HG02588 (cell line): ENCODE measurements at regions not wholly inside any gene's neighbourhood (a gene's known extent, or its start where the extent isn't known, plus 50 kb on each side); places are given as distances from the start of the nearest gene placed in this dataset.

Experiments used
- ATAC-seq: cut with Tn5 transposase; IDR thresholded peaks from one replicate; pipeline ENCODE4 v1.9.1; 2021; ENCODE audit warnings: mild to moderate bottlenecking, moderate library complexity; ENCODE audit not compliant: unreplicated experiment

- no peak for ATAC-seq
These were observed 132.0 kb upstream of the FSTL4 start for GRCh38 chr5:133744051-133744959.

- ATAC-seq, result peak; percentile 61
These were observed 130.2 kb upstream of the FSTL4 start for GRCh38 chr5:133742431-133742988.

- ATAC-seq, result no peak
These were observed 129.5 kb upstream of the FSTL4 start for GRCh38 chr5:133741818-133742355.

GRCh38 chr5:133741396-133741795 lies 129.1 kb upstream of the FSTL4 start:
- ATAC-seq, result no peak

- no peak for ATAC-seq
These were observed 126.9 kb upstream of the FSTL4 start for GRCh38 chr5:133739181-133739780.

- no peak for ATAC-seq
These were observed 125.9 kb upstream of the FSTL4 start for GRCh38 chr5:133738271-133738670.

DNA sequence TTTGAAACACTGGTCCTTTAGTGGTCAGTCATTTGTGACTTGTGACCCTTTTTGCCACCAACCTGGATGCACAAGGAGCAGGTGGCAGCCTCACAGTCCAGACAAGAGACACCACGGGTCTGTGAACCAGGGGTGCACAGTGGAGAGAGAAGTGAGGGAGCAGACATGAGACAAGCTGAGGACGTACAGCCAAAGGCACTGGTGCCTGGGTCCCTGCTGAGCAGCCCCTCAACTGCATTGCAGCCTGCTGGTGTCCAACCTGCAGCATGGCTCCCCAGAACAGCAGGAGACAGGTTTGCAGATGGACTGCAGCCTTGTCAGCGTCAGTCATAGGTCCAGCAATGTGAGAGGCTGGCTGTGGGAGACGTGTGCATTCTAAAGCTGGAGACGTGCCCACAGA lies 124.2 kb upstream of the FSTL4 start:
- ATAC-seq, result no peak

GRCh38 chr5:133735346-133735745 lies 123.0 kb upstream of the FSTL4 start:
- no peak for ATAC-seq

GRCh38 chr5:133734916-133735315 lies 122.6 kb upstream of the FSTL4 start:
- ATAC-seq, result no peak

DNA sequence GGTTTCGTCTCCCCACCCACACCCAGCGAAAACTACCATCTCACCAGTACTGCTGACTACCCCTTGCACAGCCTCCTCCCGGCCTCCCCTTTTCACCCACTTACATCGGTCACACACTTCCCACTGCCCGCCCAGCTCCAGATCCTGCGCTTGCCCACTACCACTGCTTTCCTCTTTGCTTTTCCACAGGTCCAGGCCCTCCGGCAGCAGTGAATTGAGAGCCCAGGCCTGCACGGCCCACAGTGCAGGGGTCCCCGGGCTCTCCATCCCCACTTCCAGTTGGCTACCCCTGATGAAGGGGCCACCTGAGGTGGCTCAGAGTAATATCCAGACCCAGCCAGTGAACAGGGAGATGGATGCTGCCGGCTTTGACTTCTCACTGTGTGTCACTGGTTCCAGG lies 120.2 kb upstream of the FSTL4 start:
- no peak for ATAC-seq

- ATAC-seq, result no peak
These were observed 119.6 kb upstream of the FSTL4 start for GRCh38 chr5:133731951-133732350.

- ATAC-seq, result no peak
These were observed 118.5 kb upstream of the FSTL4 start for GRCh38 chr5:133730866-133731265.

DNA sequence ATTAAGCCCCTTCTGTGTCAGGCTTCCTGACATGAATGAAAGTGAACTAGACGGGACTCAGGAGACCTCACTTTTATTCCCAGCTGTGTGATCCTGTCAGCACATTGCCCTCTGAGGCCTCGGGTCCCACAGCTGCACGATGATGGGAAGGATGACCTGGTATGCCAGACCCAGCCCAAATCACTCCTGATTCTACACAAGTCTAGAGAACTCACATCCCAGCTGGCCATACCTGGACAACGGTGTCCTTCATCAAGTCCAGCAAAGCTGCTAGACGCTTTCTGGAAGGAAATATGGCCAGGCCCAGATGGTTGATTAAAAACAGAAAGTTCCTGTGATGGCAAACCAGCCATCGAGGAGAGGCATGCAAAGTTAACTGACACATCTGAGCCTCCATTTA lies 118.0 kb upstream of the FSTL4 start:
- ATAC-seq, result no peak

DNA sequence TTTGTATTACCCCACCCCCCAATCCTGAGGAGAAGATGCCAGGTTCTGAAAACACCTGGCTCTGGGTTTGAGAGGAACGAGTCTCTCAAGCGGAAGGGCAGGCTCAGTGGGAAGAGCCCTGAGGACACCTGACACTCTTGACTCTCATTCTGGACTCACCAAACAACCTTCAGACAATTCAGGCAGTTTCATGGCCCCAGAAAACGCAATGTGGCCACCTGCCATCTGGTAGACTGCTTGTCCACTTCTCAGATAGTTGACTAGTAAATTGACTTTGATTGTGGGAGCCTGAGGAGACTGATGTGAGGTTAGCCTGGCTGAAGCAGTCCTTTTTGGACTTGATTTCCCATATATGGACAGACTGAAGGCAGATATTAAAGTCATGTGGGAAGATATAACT lies 117.5 kb upstream of the FSTL4 start:
- ATAC-seq, result no peak

- no peak for ATAC-seq
These were observed 116.1 kb upstream of the FSTL4 start for GRCh38 chr5:133728475-133728874.

DNA sequence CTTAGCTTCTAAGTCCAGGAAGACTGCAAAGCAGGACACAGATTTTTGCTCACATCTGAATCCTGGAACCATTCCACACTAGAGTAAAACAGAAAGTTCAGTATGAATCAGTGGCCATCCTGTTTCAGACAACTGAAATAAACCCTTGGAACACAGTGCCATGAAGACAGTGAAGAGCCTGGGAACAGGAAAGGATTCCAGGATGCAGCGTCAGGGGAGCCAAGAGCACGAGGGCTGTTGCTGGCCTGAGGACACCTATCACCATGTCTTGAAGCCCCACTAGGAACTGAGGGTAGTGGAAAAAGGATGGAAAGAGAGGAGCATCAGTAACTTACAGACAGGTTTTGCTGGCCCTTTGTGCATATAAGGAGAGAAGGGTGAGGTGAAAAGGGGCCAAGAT lies 115.3 kb upstream of the FSTL4 start:
- no peak for ATAC-seq

GRCh38 chr5:133723651-133724366 lies 111.5 kb upstream of the FSTL4 start:
- no peak for ATAC-seq

- ATAC-seq, result no peak
These were observed 110.8 kb upstream of the FSTL4 start for GRCh38 chr5:133723126-133723525.

- ATAC-seq, result no peak
These were observed 109.0 kb upstream of the FSTL4 start for GRCh38 chr5:133721365-133721764.

DNA sequence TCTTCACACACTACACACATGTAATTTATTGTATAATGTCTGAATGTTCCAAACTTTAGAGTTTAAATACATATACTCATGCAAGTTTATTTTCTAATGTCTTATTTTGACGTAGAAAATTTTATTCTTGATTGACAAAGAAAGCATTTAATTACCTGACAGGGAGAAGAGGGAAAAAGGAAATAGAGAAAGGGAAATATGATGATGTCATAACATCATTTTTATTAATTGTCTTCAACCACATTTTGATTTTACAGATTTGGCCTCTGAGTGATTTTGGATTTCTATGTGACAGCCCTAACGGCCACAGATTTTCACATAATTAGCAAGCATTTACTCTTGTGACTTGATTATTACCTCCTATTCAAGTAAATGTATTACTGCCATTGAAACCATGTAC lies 106.1 kb upstream of the FSTL4 start:
- no peak for ATAC-seq

DNA sequence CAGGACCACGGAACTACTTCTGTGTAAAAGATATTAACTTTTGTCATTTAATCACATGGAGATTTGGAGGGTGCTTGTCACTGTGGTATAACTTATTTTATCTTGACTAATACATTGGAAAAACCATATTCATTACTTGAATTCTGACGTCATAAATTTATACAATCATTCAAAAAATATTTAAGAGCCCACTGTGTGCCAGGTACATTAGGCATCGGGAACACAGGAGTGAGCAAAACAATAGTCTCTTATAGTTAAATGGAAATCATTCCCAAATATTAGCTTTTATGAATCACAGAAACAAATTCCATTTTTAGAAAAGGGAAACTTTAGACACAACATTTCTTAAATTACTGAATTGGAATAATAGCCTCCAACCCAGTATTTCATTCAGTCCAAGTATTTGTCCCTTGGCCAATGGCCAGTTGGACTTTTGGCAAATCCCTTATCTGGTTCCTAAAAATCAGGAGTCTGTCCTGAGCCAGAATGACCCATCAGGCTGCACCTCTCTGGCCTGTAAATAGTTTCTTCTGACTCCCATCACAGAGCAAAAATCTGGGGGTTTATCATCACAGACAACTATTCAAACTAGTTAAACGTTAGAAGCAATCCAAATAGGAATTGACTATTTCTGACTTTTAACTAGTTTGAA lies 104.3 kb upstream of the FSTL4 start:
- ATAC-seq, result no peak
